ENCODE measurements at regions not wholly inside any gene's neighbourhood (a gene's known extent, or its start where the extent isn't known, plus 50 kb on each side); places are given as distances from the start of the nearest gene placed in this dataset.

GRCh38 chr1:93775224-93775623 is 93.6 kb upstream of the BCAR3 start:
- Histone ChIP-seq H2AFZ (ENCODE audit: low read length) (no peak overlapping the region), H3K9me2 (ENCODE audit: low read depth, low read length) (no peaks in the 10 kb centered on the region), H3K36me3 (ENCODE audit: insufficient read depth, low read length) (no peaks in the 10 kb centered on the region), H3F3A (ENCODE audit: insufficient read depth, low read length) (no peaks in the 10 kb centered on the region), H3K27ac (ENCODE audit: low read depth, low read length, poor library complexity, severe bottlenecking) (no peak overlapping the region), H3K79me2 (ENCODE audit: insufficient read depth, low read length) (no peaks in the 10 kb centered on the region), H3K4me2 (ENCODE audit: low read length) (no peak overlapping the region), H3K4me3 (ENCODE audit: low read depth, low read length, poor library complexity, severe bottlenecking) (no peak overlapping the region), H3K27me3 (ENCODE audit: insufficient read depth, low read length) (no peaks in the 10 kb centered on the region; the same call in 1 of the 2 replicates), H3K9me3 (ENCODE audit: low read length) (no peaks in the 10 kb centered on the region), H3K4me1 (ENCODE audit: insufficient read depth, low read length, severe bottlenecking) (no peaks in the 10 kb centered on the region), H4K20me1 (ENCODE audit: insufficient read depth, low read length) (no peaks in the 10 kb centered on the region), H3K9ac (ENCODE audit: low read length) (no peak overlapping the region)
- TF ChIP-seq, protein P1, sequence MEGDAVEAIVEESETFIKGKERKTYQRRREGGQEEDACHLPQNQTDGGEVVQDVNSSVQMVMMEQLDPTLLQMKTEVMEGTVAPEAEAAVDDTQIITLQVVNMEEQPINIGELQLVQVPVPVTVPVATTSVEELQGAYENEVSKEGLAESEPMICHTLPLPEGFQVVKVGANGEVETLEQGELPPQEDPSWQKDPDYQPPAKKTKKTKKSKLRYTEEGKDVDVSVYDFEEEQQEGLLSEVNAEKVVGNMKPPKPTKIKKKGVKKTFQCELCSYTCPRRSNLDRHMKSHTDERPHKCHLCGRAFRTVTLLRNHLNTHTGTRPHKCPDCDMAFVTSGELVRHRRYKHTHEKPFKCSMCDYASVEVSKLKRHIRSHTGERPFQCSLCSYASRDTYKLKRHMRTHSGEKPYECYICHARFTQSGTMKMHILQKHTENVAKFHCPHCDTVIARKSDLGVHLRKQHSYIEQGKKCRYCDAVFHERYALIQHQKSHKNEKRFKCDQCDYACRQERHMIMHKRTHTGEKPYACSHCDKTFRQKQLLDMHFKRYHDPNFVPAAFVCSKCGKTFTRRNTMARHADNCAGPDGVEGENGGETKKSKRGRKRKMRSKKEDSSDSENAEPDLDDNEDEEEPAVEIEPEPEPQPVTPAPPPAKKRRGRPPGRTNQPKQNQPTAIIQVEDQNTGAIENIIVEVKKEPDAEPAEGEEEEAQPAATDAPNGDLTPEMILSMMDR (IDR thresholded peaks at IDR 0.05; ENCODE audit: low read length): no peak
- TF ChIP-seq EZH2 (IDR thresholded peaks at IDR 0.05; ENCODE audit: borderline replicate concordance, low read length): no peak

DNA sequence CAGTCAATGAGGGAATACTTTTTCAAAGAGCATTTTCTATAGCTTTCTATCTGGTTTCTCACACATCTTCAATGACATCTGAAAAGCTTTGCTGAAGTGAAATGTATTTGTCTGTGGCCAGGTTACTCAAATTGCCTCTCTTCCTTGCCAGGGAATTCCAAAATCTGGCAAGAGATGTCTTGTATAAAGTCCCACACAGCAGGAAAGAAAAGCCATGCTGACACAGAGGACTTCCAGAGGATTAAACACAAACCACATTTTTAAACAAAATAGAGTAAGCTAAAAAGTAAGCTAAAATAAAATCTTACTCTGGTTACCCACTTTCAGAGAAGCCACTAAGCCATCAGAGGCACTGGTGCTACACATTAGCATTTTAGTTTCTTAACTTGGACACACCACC is 93.1 kb upstream of the BCAR3 start:
- Histone ChIP-seq H3K79me2 (ENCODE audit: insufficient read depth, low read length) (no peaks in the 10 kb centered on the region), H4K20me1 (ENCODE audit: insufficient read depth, low read length) (no peaks in the 10 kb centered on the region), H3K4me1 (ENCODE audit: insufficient read depth, low read length, severe bottlenecking) (no peaks in the 10 kb centered on the region), H3F3A (ENCODE audit: insufficient read depth, low read length) (no peaks in the 10 kb centered on the region), H3K9me3 (ENCODE audit: low read length) (no peaks in the 10 kb centered on the region), H3K27ac (ENCODE audit: low read depth, low read length, poor library complexity, severe bottlenecking) (no peak overlapping the region), H3K4me3 (ENCODE audit: low read depth, low read length, poor library complexity, severe bottlenecking) (no peak overlapping the region), H3K9ac (ENCODE audit: low read length) (no peak overlapping the region), H3K4me2 (ENCODE audit: low read length) (no peak overlapping the region), H2AFZ (ENCODE audit: low read length) (no peak overlapping the region), H3K36me3 (ENCODE audit: insufficient read depth, low read length) (no peaks in the 10 kb centered on the region), H3K9me2 (ENCODE audit: low read depth, low read length) (no peaks in the 10 kb centered on the region), H3K27me3 (ENCODE audit: insufficient read depth, low read length) (no peaks in the 10 kb centered on the region; the same call in 1 of the 2 replicates)
- TF ChIP-seq, protein P1 (IDR thresholded peaks at IDR 0.05; ENCODE audit: low read length): no peak
- no peak for TF ChIP-seq EZH2 (IDR thresholded peaks at IDR 0.05; ENCODE audit: borderline replicate concordance, low read length)

GRCh38 chr1:93773049-93773838 is 91.6 kb upstream of the BCAR3 start:
- Histone ChIP-seq H3K9ac (ENCODE audit: low read length) (no peak overlapping the region), H3K27me3 (ENCODE audit: insufficient read depth, low read length) (no peaks in the 10 kb centered on the region; the same call in 1 of the 2 replicates), H3K27ac (ENCODE audit: low read depth, low read length, poor library complexity, severe bottlenecking) (no peak overlapping the region), H3K79me2 (ENCODE audit: insufficient read depth, low read length) (no peaks in the 10 kb centered on the region), H3K36me3 (ENCODE audit: insufficient read depth, low read length) (no peaks in the 10 kb centered on the region), H3K9me2 (ENCODE audit: low read depth, low read length) (no peaks in the 10 kb centered on the region), H3K9me3 (ENCODE audit: low read length) (no peaks in the 10 kb centered on the region), H3K4me2 (ENCODE audit: low read length) (no peak overlapping the region), H3F3A (ENCODE audit: insufficient read depth, low read length) (no peaks in the 10 kb centered on the region), H3K4me1 (ENCODE audit: insufficient read depth, low read length, severe bottlenecking) (no peaks in the 10 kb centered on the region), H2AFZ (ENCODE audit: low read length) (no peak overlapping the region), H3K4me3 (ENCODE audit: low read depth, low read length, poor library complexity, severe bottlenecking) (no peak overlapping the region), H4K20me1 (ENCODE audit: insufficient read depth, low read length) (no peaks in the 10 kb centered on the region)
- TF ChIP-seq, protein P1 (IDR thresholded peaks at IDR 0.05; ENCODE audit: low read length): no peak
- no peak for TF ChIP-seq EZH2 (IDR thresholded peaks at IDR 0.05; ENCODE audit: borderline replicate concordance, low read length)
